ENCODE measurements at regions not wholly inside any gene's neighbourhood (a gene's known extent, or its start where the extent isn't known, plus 50 kb on each side); places are given as distances from the start of the nearest gene placed in this dataset.
"Not testable (repeated sequence)": the region's sequence is repeated elsewhere in the genome, so short reads cannot be mapped to it uniquely, and the experiment has no call there.

GRCh38 chr2:36163520-36164254 is 191.9 kb upstream of the CRIM1 start:
- no peak for DNase-seq (ENCODE audit: low spot score)

GRCh38 chr2:36157093-36157492 is 198.5 kb upstream of the CRIM1 start:
- not testable (repeated sequence) for DNase-seq (ENCODE audit: low spot score)

- DNase-seq (ENCODE audit: low spot score), result no peak
Observed at GRCh38 chr2:36147670-36148390, 207.7 kb upstream of the CRIM1 start.

GRCh38 chr2:36146765-36147164 is 208.8 kb upstream of the CRIM1 start:
- DNase-seq (ENCODE audit: low spot score), result no peak

GRCh38 chr2:36140391-36140790 is 215.2 kb upstream of the CRIM1 start:
- no peak for DNase-seq (ENCODE audit: low spot score)

GRCh38 chr2:36137612-36138011 is 218.0 kb upstream of the CRIM1 start:
- no peak for DNase-seq (ENCODE audit: low spot score)

GRCh38 chr2:36134281-36134680 is 221.3 kb upstream of the CRIM1 start:
- DNase-seq (ENCODE audit: low spot score), result no peak

- no peak for DNase-seq (ENCODE audit: low spot score)
Observed at GRCh38 chr2:36128359-36128758, 227.2 kb upstream of the CRIM1 start.

GRCh38 chr2:36125702-36126101 is 229.9 kb upstream of the CRIM1 start:
- no peak for DNase-seq (ENCODE audit: low spot score)

GRCh38 chr2:36123995-36124394 is 231.6 kb upstream of the CRIM1 start:
- peak; percentile 3 for DNase-seq (ENCODE audit: low spot score)

GRCh38 chr2:36097022-36097421 is 258.6 kb upstream of the CRIM1 start:
- no peak for DNase-seq (ENCODE audit: low spot score)

- DNase-seq (ENCODE audit: low spot score), result not testable (repeated sequence)
Observed at GRCh38 chr2:36091844-36092741, 263.5 kb upstream of the CRIM1 start.

- no peak for DNase-seq (ENCODE audit: low spot score)
Observed at GRCh38 chr2:36088716-36089328, 266.8 kb upstream of the CRIM1 start.

GRCh38 chr2:36087344-36087743 is 268.2 kb upstream of the CRIM1 start:
- no peak for DNase-seq (ENCODE audit: low spot score)

GRCh38 chr2:36079793-36080192 is 275.8 kb upstream of the CRIM1 start:
- no peak for DNase-seq (ENCODE audit: low spot score)

- DNase-seq (ENCODE audit: low spot score), result no peak
Observed at GRCh38 chr2:36074008-36074407, 281.6 kb upstream of the CRIM1 start.

GRCh38 chr2:36071698-36072097 is 283.9 kb upstream of the CRIM1 start:
- DNase-seq (ENCODE audit: low spot score), result no peak

- DNase-seq (ENCODE audit: low spot score), result no peak
Observed at GRCh38 chr2:36069074-36069473, 286.5 kb upstream of the CRIM1 start.

- DNase-seq (ENCODE audit: low spot score), result no peak
Observed at GRCh38 chr2:36068086-36068485, 287.5 kb upstream of the CRIM1 start.

- DNase-seq (ENCODE audit: low spot score), result no peak
Observed at GRCh38 chr2:36060133-36060532, 295.4 kb upstream of the CRIM1 start.

GRCh38 chr2:36059691-36060090 is 295.9 kb upstream of the CRIM1 start:
- DNase-seq (ENCODE audit: low spot score), result no peak

GRCh38 chr2:36058953-36059352 is 296.6 kb upstream of the CRIM1 start:
- peak; percentile 45 for DNase-seq (ENCODE audit: low spot score)
